Naive thymus-derived CD4-positive, alpha-beta T cell (primary cell): ENCODE measurements at regions not wholly inside any gene's neighbourhood (a gene's known extent, or its start where the extent isn't known, plus 50 kb on each side); places are given as distances from the start of the nearest gene placed in this dataset.

Experiments
- ATAC-seq: fragments of 150-1000 bp; cut with Tn5 transposase; 2 replicates; pipeline ENCODE4 v1.10.0; 2021; ENCODE audit warnings: mild to moderate bottlenecking, moderate library complexity
- CTCF ChIA-PET: fragments of 350-600 bp; sonication (Branson Sonifier 250); formaldehyde crosslinking; loops from one replicate; lab custom pipeline; 2021; ENCODE audit warnings: antibody characterized with exemption; lab: Charles Lee
- POLR2A ChIA-PET: fragments of 350-600 bp; sonication (Branson Sonifier 250); formaldehyde crosslinking; loops from one replicate; lab custom pipeline; 2021; ENCODE audit warnings: antibody characterized with exemption, inconsistent platforms; lab: Charles Lee
- DNase-seq, 9 donors: peaks; one replicate each; pipeline versions ENCODE4 v3.0.0 to v3.0.0-alpha.2; 2020 to 2022; ENCODE audit warnings: mixed read lengths in 1 of 9
- H3K27ac ChIP-seq: one replicate; pipeline ENCODE4 v1.7.0; 2013; ENCODE audit warnings: mild to moderate bottlenecking, low read depth, low read length, moderate library complexity
- H3K27me3 ChIP-seq, 2 donors: one replicate each; pipeline ENCODE4 v1.7.0; 2013; ENCODE audit warnings: low read length in 2 of 2, mild to moderate bottlenecking in 2 of 2, moderate library complexity in 2 of 2; ENCODE audit not compliant: control insufficient read depth in 2 of 2, insufficient read depth in 2 of 2
- H3K36me3 ChIP-seq, 3 experiments: 1 replicate in 2 of 3; 2 replicates in 1 of 3; pipeline ENCODE4 v1.7.0; 2013; ENCODE audit warnings: low read length in 3 of 3, mild to moderate bottlenecking in 3 of 3, moderate library complexity in 1 of 3; ENCODE audit not compliant: insufficient read depth in 3 of 3, control insufficient read depth in 2 of 3
- H3K4me1 ChIP-seq, 2 donors: one replicate each; pipeline ENCODE4 v1.7.0; 2013; ENCODE audit warnings: low read length in 2 of 2, mild to moderate bottlenecking in 2 of 2, moderate library complexity in 1 of 2; ENCODE audit not compliant: control insufficient read depth in 2 of 2, insufficient read depth in 2 of 2
- H3K4me3 ChIP-seq: 2 replicates; pipeline ENCODE4 v1.7.0; 2013; ENCODE audit warnings: mild to moderate bottlenecking, low read length
- H3K9me3 ChIP-seq, 3 experiments: 1 replicate in 2 of 3; 2 replicates in 1 of 3; pipeline ENCODE4 v1.7.0; 2013; ENCODE audit warnings: low read length in 3 of 3; ENCODE audit not compliant: control insufficient read depth in 2 of 3
- H3K27ac Mint-ChIP-seq, 9 donors: one replicate each; pipeline ENCODE4 v1.8.0; 2020 to 2022; ENCODE audit warnings: mixed read lengths in 9 of 9, mild to moderate bottlenecking in 8 of 9, moderate library complexity in 5 of 9, inconsistent platforms in 2 of 9
- H3K27me3 Mint-ChIP-seq, 5 donors: one replicate each; pipeline ENCODE4 v1.8.0; 2021 to 2022; ENCODE audit warnings: mixed read lengths in 5 of 5, mild to moderate bottlenecking in 1 of 5
- H3K36me3 Mint-ChIP-seq, 5 donors: one replicate each; pipeline ENCODE4 v1.8.0; 2020 to 2022; ENCODE audit warnings: mixed read lengths in 5 of 5, mild to moderate bottlenecking in 3 of 5, inconsistent platforms in 1 of 5
- H3K4me1 Mint-ChIP-seq, 7 donors: one replicate each; pipeline ENCODE4 v1.8.0; 2020 to 2022; ENCODE audit warnings: mixed read lengths in 7 of 7, mild to moderate bottlenecking in 3 of 7, inconsistent platforms in 1 of 7
- H3K4me3 Mint-ChIP-seq, 10 donors: one replicate each; pipeline ENCODE4 v1.8.0; 2020 to 2022; ENCODE audit warnings: mild to moderate bottlenecking in 10 of 10, mixed read lengths in 10 of 10, moderate library complexity in 6 of 10, inconsistent platforms in 2 of 10
- H3K9me3 Mint-ChIP-seq, 11 donors: one replicate each; pipeline ENCODE4 v1.8.0; 2020 to 2022; ENCODE audit warnings: mixed read lengths in 11 of 11, mild to moderate bottlenecking in 4 of 11, inconsistent platforms in 1 of 11, moderate library complexity in 1 of 11
- intact Hi-C, 2 donors: fragments of 100-400 bp; cut with micrococcal nuclease; formaldehyde crosslinking; loops; one replicate each; pipeline ENCODE4 v1.15.1; 2023

DNA sequence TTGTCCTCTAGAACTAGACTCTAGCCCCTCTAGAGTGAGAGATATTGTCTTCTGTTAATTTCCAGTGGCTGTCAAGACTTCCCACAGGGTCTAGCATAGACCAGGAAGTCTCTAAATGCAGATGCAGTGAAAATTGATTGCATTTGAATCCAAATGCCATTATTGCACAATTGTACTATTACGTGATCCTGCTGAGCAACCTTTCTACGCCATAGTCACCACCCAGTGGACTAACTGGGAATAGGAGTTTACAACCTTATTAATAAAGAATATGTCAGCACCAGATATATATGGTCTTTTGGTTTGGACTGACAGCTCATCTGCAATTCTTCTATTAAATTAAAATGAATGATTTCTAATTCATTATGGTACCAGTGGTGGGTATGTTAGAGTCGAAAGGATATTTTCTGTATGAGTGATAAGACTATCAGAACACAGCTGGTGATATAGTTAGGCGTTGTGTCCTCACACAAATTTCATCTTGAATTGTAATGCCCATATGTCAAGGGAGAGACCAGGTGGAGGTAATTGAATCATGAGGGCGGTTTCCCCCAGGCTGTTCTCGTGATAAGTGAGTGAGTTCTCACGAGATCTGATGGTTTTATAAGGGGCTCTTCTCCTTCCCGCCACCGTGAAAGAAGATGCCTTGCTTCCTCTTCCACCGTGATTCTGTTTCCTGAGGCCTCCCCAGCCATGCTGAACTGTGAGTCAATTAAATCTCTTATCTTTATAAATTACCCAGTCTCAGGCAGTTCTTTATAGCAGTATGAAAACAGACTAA, 138.9 kb upstream of the CA10 start:
- Mint-ChIP-seq H3K9me3 (peaks cover 0 to 1% (median 0%) of the 10 kb centered on the region in 11 donors), H3K4me1 (no peaks in the 10 kb centered on the region), H3K27me3 (peaks cover 0 to 6% (median 0%) of the 10 kb centered on the region in 5 donors), H3K36me3 (no peaks in the 10 kb centered on the region), H3K4me3 (no peak overlapping the region), H3K27ac (no peak overlapping the region)
- ChIA-PET CTCF (no interaction called here), POLR2A (no interaction called here)
- no peak for ATAC-seq
- H3K4me3 ChIP-seq = no peak overlapping the region
- H3K27me3 ChIP-seq = no peaks in the 10 kb centered on the region
- intact Hi-C loops = no loop called here
- H3K4me1 ChIP-seq = no peaks in the 10 kb centered on the region
- H3K9me3 ChIP-seq = no peaks in the 10 kb centered on the region
- no peaks in the 10 kb centered on the region for H3K36me3 ChIP-seq
- no peak for DNase-seq
- H3K27ac ChIP-seq = no peak overlapping the region

DNA sequence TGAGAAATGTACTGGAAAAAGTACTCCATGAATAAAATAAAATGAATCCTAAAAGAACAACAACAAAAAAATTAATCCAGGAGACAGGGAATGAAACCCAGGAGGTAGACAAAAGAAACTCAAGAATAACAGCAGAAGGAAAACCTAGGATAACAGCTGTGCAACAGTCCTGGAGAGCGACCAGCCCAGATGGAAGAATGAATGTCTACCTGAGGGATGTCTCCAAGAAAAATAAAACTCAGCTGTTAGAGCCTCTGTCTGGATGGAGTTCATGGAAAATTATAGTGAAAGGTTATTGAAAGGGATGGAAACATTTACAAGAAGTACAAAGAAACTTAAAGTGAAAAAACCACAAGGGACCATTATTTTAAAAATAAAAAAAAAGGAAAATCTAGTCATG, 135.8 kb upstream of the CA10 start:
- H3K27ac ChIP-seq = no peak overlapping the region
- H3K4me1 ChIP-seq = no peaks in the 10 kb centered on the region
- ChIA-PET POLR2A (no interaction called here), CTCF (no interaction called here)
- no peaks in the 10 kb centered on the region for H3K36me3 ChIP-seq
- H3K27ac Mint-ChIP-seq = no peak overlapping the region
- intact Hi-C loops = no loop called here
- ATAC-seq = no peak
- H3K27me3 Mint-ChIP-seq = peaks cover 0 to 6% (median 0%) of the 10 kb centered on the region in 5 donors
- H3K4me3 Mint-ChIP-seq = no peak overlapping the region
- no peaks in the 10 kb centered on the region for H3K4me1 Mint-ChIP-seq
- peaks cover 0 to 5% (median 3%) of the 10 kb centered on the region in 11 donors for H3K9me3 Mint-ChIP-seq
- no peak overlapping the region for H3K4me3 ChIP-seq
- H3K9me3 ChIP-seq = no peaks in the 10 kb centered on the region
- H3K27me3 ChIP-seq = no peaks in the 10 kb centered on the region
- H3K36me3 Mint-ChIP-seq = no peaks in the 10 kb centered on the region
- DNase-seq = no peak

DNA sequence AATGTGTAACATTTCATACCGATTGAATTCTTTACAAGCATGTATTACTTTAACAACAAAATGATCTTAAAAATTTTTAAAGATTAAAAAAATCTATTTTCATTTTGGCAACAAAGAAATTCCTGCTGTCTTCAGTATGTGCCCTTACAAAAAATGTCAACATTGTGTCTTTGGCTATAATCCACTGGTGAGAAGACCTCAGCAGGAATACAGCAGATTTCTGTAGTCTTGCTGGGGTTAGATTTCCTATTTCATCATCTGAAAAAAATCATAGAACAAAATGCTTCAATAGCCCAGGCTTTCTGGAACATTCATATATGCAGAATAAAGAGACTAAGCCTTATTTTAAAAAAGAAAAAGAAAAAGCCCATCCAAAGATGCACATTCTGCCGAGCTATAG, 129.1 kb upstream of the CA10 start:
- Mint-ChIP-seq H3K27ac (no peak overlapping the region), H3K4me1 (no peaks in the 10 kb centered on the region), H3K36me3 (no peaks in the 10 kb centered on the region), H3K9me3 (peaks cover 0 to 18% (median 7%) of the 10 kb centered on the region in 11 donors), H3K4me3 (no peak overlapping the region), H3K27me3 (peaks cover 0 to 8% (median 0%) of the 10 kb centered on the region in 5 donors)
- no peak overlapping the region for H3K4me3 ChIP-seq
- intact Hi-C loops = no loop called here
- no peaks in the 10 kb centered on the region for H3K36me3 ChIP-seq
- CTCF ChIA-PET = no interaction called here
- DNase-seq (no peak), ATAC-seq (no peak)
- no peaks in the 10 kb centered on the region for H3K4me1 ChIP-seq
- H3K27me3 ChIP-seq = no peaks in the 10 kb centered on the region
- POLR2A ChIA-PET = no interaction called here
- no peak overlapping the region for H3K27ac ChIP-seq
- H3K9me3 ChIP-seq = no peaks in the 10 kb centered on the region

DNA sequence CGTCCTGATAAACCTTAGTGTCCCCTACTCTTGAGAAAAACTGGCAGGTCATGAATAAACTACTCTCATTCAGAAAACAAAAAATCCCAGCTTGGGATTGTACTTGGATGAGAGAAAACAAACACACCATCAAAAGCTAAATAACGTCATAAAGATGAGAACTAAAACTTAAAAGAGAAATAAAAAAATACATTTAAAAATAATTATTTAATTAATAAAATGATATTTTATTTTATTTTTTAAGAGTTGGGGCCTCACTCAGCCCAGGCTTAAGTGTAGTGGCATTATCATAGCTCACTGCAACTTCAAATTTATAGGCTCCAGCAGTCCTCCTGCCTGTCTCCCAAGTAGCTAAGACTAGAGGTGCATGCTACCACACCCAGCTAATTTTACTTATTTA, 125.4 kb upstream of the CA10 start:
- Histone ChIP-seq H3K36me3 (no peaks in the 10 kb centered on the region), H3K27me3 (no peaks in the 10 kb centered on the region), H3K9me3 (no peaks in the 10 kb centered on the region), H3K27ac (no peak overlapping the region), H3K4me1 (no peaks in the 10 kb centered on the region), H3K4me3 (no peak overlapping the region)
- ChIA-PET CTCF (no interaction called here), POLR2A (no interaction called here)
- no peak overlapping the region for H3K4me3 Mint-ChIP-seq
- peaks cover 0 to 19% (median 10%) of the 10 kb centered on the region in 5 donors for H3K27me3 Mint-ChIP-seq
- H3K27ac Mint-ChIP-seq = no peak overlapping the region
- intact Hi-C loops = no loop called here
- H3K9me3 Mint-ChIP-seq = peaks cover 0 to 14% (median 4%) of the 10 kb centered on the region in 11 donors
- ATAC-seq (no peak), DNase-seq (no peak)
- H3K36me3 Mint-ChIP-seq = no peaks in the 10 kb centered on the region
- no peaks in the 10 kb centered on the region for H3K4me1 Mint-ChIP-seq

DNA sequence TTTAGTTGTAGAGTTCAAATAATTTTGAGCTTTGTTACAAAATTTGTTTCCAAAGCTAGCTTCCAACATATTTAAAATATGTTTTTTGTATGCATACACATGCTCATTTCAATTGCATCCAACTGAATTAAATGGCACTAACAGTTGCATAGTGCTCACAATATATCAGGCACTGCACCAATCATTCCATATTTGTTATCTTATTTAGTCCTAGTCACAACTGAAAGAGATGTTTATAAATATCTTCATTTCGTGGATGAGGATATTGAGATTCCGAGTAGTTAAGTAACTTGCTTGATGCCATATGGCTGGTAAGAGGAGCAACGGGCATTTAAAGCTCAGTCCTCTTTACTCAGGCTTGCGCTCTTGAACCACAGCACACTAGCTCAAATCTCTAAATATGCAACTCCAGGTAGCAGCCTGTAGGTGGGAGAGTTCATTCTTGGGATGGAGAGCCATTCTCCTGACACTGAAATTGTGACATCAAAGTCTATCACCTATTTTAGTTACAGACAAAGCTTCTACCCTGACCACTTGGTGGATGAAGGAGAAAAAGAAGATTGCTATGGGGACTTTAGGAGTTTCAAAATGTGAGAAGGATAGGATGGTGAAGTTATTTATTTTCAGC, 118.0 kb upstream of the CA10 start:
- ATAC-seq (no peak), DNase-seq (no peak)
- Mint-ChIP-seq H3K4me1 (no peaks in the 10 kb centered on the region), H3K9me3 (peaks cover 0 to 2% (median 0%) of the 10 kb centered on the region in 11 donors), H3K4me3 (no peak overlapping the region), H3K27ac (no peak overlapping the region), H3K27me3 (peaks cover 0 to 23% (median 10%) of the 10 kb centered on the region in 5 donors), H3K36me3 (no peaks in the 10 kb centered on the region)
- H3K4me1 ChIP-seq = no peaks in the 10 kb centered on the region
- CTCF ChIA-PET = no interaction called here
- no peaks in the 10 kb centered on the region for H3K9me3 ChIP-seq
- H3K4me3 ChIP-seq = no peak overlapping the region
- H3K36me3 ChIP-seq = no peaks in the 10 kb centered on the region
- POLR2A ChIA-PET = no interaction called here
- intact Hi-C loops = no loop called here
- H3K27ac ChIP-seq = no peak overlapping the region
- no peaks in the 10 kb centered on the region for H3K27me3 ChIP-seq

DNA sequence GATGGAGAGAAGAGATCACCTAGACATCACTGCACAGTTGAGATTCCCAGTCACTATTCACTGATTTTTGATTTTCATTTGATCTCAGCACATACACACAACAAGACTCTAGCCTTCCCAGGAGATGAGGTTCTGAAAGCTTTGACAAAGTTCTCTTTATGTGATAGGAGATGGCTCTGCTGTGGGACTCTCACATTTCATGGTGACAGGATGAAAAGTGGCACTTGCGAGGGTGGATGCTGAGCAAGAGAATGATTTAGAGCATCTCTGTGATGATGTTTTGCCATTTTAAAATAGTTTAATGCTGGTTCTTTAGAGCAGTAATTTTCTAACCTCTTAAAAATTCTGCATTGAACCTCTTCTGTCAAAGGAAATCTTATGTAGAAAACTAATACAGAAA, 113.3 kb upstream of the CA10 start:
- ChIA-PET POLR2A (no interaction called here), CTCF (no interaction called here)
- Histone ChIP-seq H3K9me3 (no peaks in the 10 kb centered on the region), H3K4me3 (no peak overlapping the region), H3K36me3 (no peaks in the 10 kb centered on the region), H3K4me1 (no peaks in the 10 kb centered on the region), H3K27ac (no peak overlapping the region), H3K27me3 (no peaks in the 10 kb centered on the region)
- intact Hi-C loops = no loop called here
- ATAC-seq (no peak), DNase-seq (no peak)
- Mint-ChIP-seq H3K27me3 (peaks cover 0 to 17% (median 8%) of the 10 kb centered on the region in 5 donors), H3K4me3 (no peak overlapping the region), H3K27ac (no peak overlapping the region), H3K4me1 (no peaks in the 10 kb centered on the region), H3K9me3 (peaks cover 0 to 6% (median 0%) of the 10 kb centered on the region in 11 donors), H3K36me3 (no peaks in the 10 kb centered on the region)

DNA sequence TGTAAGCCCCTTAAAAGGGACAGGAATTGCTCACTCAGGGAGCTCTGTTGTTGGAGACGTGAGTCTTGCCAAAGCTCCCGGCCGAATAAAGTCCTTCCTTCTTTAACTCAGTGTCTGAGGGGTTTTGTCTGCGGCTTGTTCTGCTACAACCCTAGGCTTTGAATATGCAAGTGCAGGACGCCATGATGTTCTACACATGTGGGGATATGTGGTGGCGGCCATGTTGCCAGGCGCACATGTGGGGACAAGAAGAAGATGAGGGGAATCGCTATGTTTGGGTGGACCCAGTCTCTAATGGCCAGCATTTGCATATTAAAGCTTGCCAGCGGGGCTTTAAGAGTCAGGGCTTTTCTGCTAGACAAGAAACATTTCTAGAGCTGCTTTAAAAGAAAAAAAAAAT, 96.8 kb upstream of the CA10 start:
- no peaks in the 10 kb centered on the region for H3K4me1 Mint-ChIP-seq
- H3K4me3 ChIP-seq = no peak overlapping the region
- H3K4me3 Mint-ChIP-seq = no peak overlapping the region
- no peaks in the 10 kb centered on the region for H3K27me3 ChIP-seq
- no peak for ATAC-seq
- peaks cover 0 to 4% (median 0%) of the 10 kb centered on the region in 5 donors for H3K27me3 Mint-ChIP-seq
- CTCF ChIA-PET = no interaction called here
- peaks cover 0 to 6% (median 0%) of the 10 kb centered on the region in 11 donors for H3K9me3 Mint-ChIP-seq
- H3K36me3 ChIP-seq = no peaks in the 10 kb centered on the region
- no peak for DNase-seq
- intact Hi-C loops = no loop called here
- no peak overlapping the region for H3K27ac ChIP-seq
- H3K36me3 Mint-ChIP-seq = no peaks in the 10 kb centered on the region
- H3K4me1 ChIP-seq = no peaks in the 10 kb centered on the region
- H3K27ac Mint-ChIP-seq = no peak overlapping the region
- H3K9me3 ChIP-seq = no peaks in the 10 kb centered on the region
- POLR2A ChIA-PET = no interaction called here
